H9 (cell line): ENCODE measurements at regions not wholly inside any gene's neighbourhood (a gene's known extent, or its start where the extent isn't known, plus 50 kb on each side); places are given as distances from the start of the nearest gene placed in this dataset.

Source experiments
- DNase-seq: peaks from one replicate; pipeline ENCODE4 v3.0.0-alpha.2; 2017
- H2AFZ ChIP-seq: one replicate; pipeline ENCODE4 v1.6.1; 2013; ENCODE audit warnings: mild to moderate bottlenecking, low read length, control low read depth, moderate library complexity
- H2AK5ac ChIP-seq: 2 replicates; pipeline ENCODE4 v1.6.1; 2013; ENCODE audit warnings: low read length, control low read depth, mixed read lengths; ENCODE audit not compliant: insufficient read length
- H2BK120ac ChIP-seq: one replicate; pipeline ENCODE4 v1.6.1; 2013; ENCODE audit warnings: low read depth, mild to moderate bottlenecking, low read length, control low read depth, inconsistent platforms; ENCODE audit not compliant: poor library complexity, severe bottlenecking
- H2BK12ac ChIP-seq: 2 replicates; pipeline ENCODE4 v1.6.1; 2013; ENCODE audit warnings: low read length, control low read depth, mixed read lengths, low read depth; ENCODE audit not compliant: insufficient read length
- H2BK15ac ChIP-seq: 2 replicates; pipeline ENCODE4 v1.6.1; 2013; ENCODE audit warnings: low read depth, low read length, control low read depth
- H2BK20ac ChIP-seq: one replicate; pipeline ENCODE4 v1.6.1; 2013; ENCODE audit warnings: low read depth, mild to moderate bottlenecking, low read length, control low read depth, inconsistent platforms; ENCODE audit not compliant: poor library complexity, severe bottlenecking
- H2BK5ac ChIP-seq: 2 replicates; pipeline ENCODE4 v1.6.1; 2013; ENCODE audit warnings: low read length, control low read depth, mixed read lengths; ENCODE audit not compliant: insufficient read length
- H3K14ac ChIP-seq: 2 replicates; pipeline ENCODE4 v1.6.1; 2013; ENCODE audit warnings: low read length, control low read depth; ENCODE audit not compliant: insufficient read depth
- H3K18ac ChIP-seq: 2 replicates; pipeline ENCODE4 v1.6.1; 2013; ENCODE audit warnings: low read depth, mild to moderate bottlenecking, mixed read lengths, low read length, control low read depth; ENCODE audit not compliant: insufficient read length
- H3K23ac ChIP-seq: 2 replicates; pipeline ENCODE4 v1.6.1; 2013; ENCODE audit warnings: low read length, control low read depth, mixed read lengths, low read depth; ENCODE audit not compliant: insufficient read length
- H3K23me2 ChIP-seq: 2 replicates; pipeline ENCODE4 v1.6.1; 2013; ENCODE audit warnings: low read depth, mild to moderate bottlenecking, mixed read lengths, low read length, control low read depth; ENCODE audit not compliant: insufficient read length, poor library complexity, severe bottlenecking
- H3K27ac ChIP-seq: 2 replicates; pipeline ENCODE4 v1.5.1; 2013; ENCODE audit warnings: low read length, control low read depth, mixed read lengths, low read depth; ENCODE audit not compliant: insufficient read length
- H3K27me3 ChIP-seq: 2 replicates; pipeline ENCODE4 v1.6.1; 2013; ENCODE audit warnings: low read length, control low read depth, inconsistent platforms; ENCODE audit not compliant: insufficient read depth
- H3K4ac ChIP-seq: 2 replicates; pipeline ENCODE4 v1.6.1; 2013; ENCODE audit warnings: low read depth, mild to moderate bottlenecking, control low read depth, inconsistent platforms, low read length, moderate library complexity
- H3K4me1 ChIP-seq: 2 replicates; pipeline ENCODE4 v1.6.1; 2013; ENCODE audit warnings: low read length, control low read depth, inconsistent platforms; ENCODE audit not compliant: insufficient read depth
- H3K4me2 ChIP-seq: 2 replicates; pipeline ENCODE4 v1.6.1; 2013; ENCODE audit warnings: low read length, control low read depth, mixed read lengths; ENCODE audit not compliant: insufficient read length, insufficient read depth
- H3K56ac ChIP-seq: 2 replicates; pipeline ENCODE4 v1.6.1; 2013; ENCODE audit warnings: low read depth, mild to moderate bottlenecking, mixed read lengths, low read length, control low read depth; ENCODE audit not compliant: insufficient read length
- H3K79me1 ChIP-seq: 2 replicates; pipeline ENCODE4 v1.6.1; 2013; ENCODE audit warnings: low read depth, mild to moderate bottlenecking, moderate library complexity, low read length, control low read depth, inconsistent platforms; ENCODE audit not compliant: insufficient read depth, poor library complexity, severe bottlenecking
- H3K79me2 ChIP-seq: 2 replicates; pipeline ENCODE4 v1.6.1; 2013; ENCODE audit warnings: low read length, control low read depth, inconsistent platforms; ENCODE audit not compliant: insufficient read depth
- H3K9ac ChIP-seq: 2 replicates; pipeline ENCODE4 v1.6.1; 2013; ENCODE audit warnings: low read length, control low read depth, mixed read lengths; ENCODE audit not compliant: insufficient read length; ENCODE audit errors: extremely low read depth
- H3K9me3 ChIP-seq: one replicate; pipeline ENCODE4 v1.6.1; 2013; ENCODE audit warnings: low read depth, low read length, inconsistent platforms; ENCODE audit not compliant: control insufficient read depth
- H3T11ph ChIP-seq: one replicate; pipeline ENCODE4 v1.6.1; 2013; ENCODE audit warnings: mild to moderate bottlenecking, low read length, control low read depth, inconsistent platforms
- H4K20me1 ChIP-seq: one replicate; pipeline ENCODE4 v1.6.1; 2013; ENCODE audit not compliant: control insufficient read depth, insufficient read length, insufficient read depth
- H4K5ac ChIP-seq: 2 replicates; pipeline ENCODE4 v1.6.1; 2013; ENCODE audit warnings: low read depth, mild to moderate bottlenecking, mixed read lengths, low read length, control low read depth; ENCODE audit not compliant: insufficient read length
- H4K8ac ChIP-seq: replicated peaks from 2 replicates; pipeline ENCODE4 v1.6.1; 2013; ENCODE audit warnings: low read length, control low read depth, mixed read lengths, low read depth; ENCODE audit not compliant: insufficient read length
- H4K91ac ChIP-seq: 2 replicates; pipeline ENCODE4 v1.6.1; 2013; ENCODE audit warnings: low read depth, mild to moderate bottlenecking, moderate library complexity, mixed read lengths, low read length, control low read depth; ENCODE audit not compliant: insufficient read length
- H3K27ac Mint-ChIP-seq, 3 experiments: 2 replicates in 2 of 3; 3 replicates in 1 of 3; pipeline ENCODE4 v1.8.0; 2020 to 2021; ENCODE audit warnings: mixed read lengths in 3 of 3, mild to moderate bottlenecking in 1 of 3, moderate library complexity in 1 of 3
- H3K27me3 Mint-ChIP-seq: 2 replicates; pipeline ENCODE4 v1.8.0; 2021; ENCODE audit warnings: low read depth, mild to moderate bottlenecking, moderate library complexity, mixed read lengths
- H3K36me3 Mint-ChIP-seq, 3 experiments: 2 replicates in 2 of 3; 3 replicates in 1 of 3; pipeline ENCODE4 v1.8.0; 2020 to 2021; ENCODE audit warnings: low read depth in 3 of 3, mixed read lengths in 3 of 3; ENCODE audit not compliant: insufficient read depth in 1 of 3
- H3K4me1 Mint-ChIP-seq, 2 experiments: 2 replicates each; pipeline ENCODE4 v1.8.0; 2020; ENCODE audit warnings: mixed read lengths in 2 of 2
- H3K4me3 Mint-ChIP-seq, 2 experiments: 2 replicates in 1 of 2; 3 replicates in 1 of 2; pipeline ENCODE4 v1.8.0; 2020 to 2021; ENCODE audit warnings: mild to moderate bottlenecking in 2 of 2, mixed read lengths in 2 of 2, moderate library complexity in 1 of 2
- H3K9me3 Mint-ChIP-seq, 2 experiments: 2 replicates in 1 of 2; 3 replicates in 1 of 2; pipeline ENCODE4 v1.8.0; 2020; ENCODE audit warnings: mild to moderate bottlenecking in 2 of 2, mixed read lengths in 2 of 2, moderate library complexity in 1 of 2
- WGBS: extraction: QIAGEN DNeasy Blood & Tissue Kit; methylation state at CpG from one replicate; pipeline ENCODE4 v1.1.7; 2013; ENCODE audit warnings: missing lambda C conversion rate, low lambda C conversion rate, mixed read lengths; ENCODE audit not compliant: insufficient read length; ENCODE audit errors: extremely low coverage; 5-methylcytosine and 5-hydroxymethylcytosine counted together
- TF ChIP-seq, protein P1 (sequence below): fragments of 200-600 bp; sonication (generic); conservative IDR thresholded peaks from 3 replicates; pipeline ENCODE4 v1.8.0; 2021; ENCODE audit warnings: antibody characterized with exemption, mild to moderate bottlenecking

- no peaks in the 10 kb centered on the region for H3K27me3 Mint-ChIP-seq
- peaks cover 4 to 5% of the 10 kb centered on the region in 2 experiments; a peak in 3 of 4 replicates for H3K4me1 Mint-ChIP-seq
- no peaks in the 10 kb centered on the region for H3K27me3 ChIP-seq
- H2BK5ac ChIP-seq = no peak overlapping the region
- H3K9me3 ChIP-seq = no peaks in the 10 kb centered on the region
- no peak overlapping the region for H4K5ac ChIP-seq
- no peak overlapping the region for H2BK15ac ChIP-seq
- peaks cover 0 to 4% of the 10 kb centered on the region in 2 experiments; a peak in 3 of 5 replicates for H3K9me3 Mint-ChIP-seq
- TF ChIP-seq, protein P1, sequence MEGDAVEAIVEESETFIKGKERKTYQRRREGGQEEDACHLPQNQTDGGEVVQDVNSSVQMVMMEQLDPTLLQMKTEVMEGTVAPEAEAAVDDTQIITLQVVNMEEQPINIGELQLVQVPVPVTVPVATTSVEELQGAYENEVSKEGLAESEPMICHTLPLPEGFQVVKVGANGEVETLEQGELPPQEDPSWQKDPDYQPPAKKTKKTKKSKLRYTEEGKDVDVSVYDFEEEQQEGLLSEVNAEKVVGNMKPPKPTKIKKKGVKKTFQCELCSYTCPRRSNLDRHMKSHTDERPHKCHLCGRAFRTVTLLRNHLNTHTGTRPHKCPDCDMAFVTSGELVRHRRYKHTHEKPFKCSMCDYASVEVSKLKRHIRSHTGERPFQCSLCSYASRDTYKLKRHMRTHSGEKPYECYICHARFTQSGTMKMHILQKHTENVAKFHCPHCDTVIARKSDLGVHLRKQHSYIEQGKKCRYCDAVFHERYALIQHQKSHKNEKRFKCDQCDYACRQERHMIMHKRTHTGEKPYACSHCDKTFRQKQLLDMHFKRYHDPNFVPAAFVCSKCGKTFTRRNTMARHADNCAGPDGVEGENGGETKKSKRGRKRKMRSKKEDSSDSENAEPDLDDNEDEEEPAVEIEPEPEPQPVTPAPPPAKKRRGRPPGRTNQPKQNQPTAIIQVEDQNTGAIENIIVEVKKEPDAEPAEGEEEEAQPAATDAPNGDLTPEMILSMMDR = no peak
- no peak overlapping the region for H2BK20ac ChIP-seq
- H3K27ac Mint-ChIP-seq = no peak overlapping the region
- no peaks in the 10 kb centered on the region for H3K23me2 ChIP-seq
- H3K4me3 Mint-ChIP-seq = no peak overlapping the region
- peaks cover 0 to 12% (median 4%) of the 10 kb centered on the region in 3 experiments; a peak in 4 of 7 replicates for H3K36me3 Mint-ChIP-seq
- no peaks in the 10 kb centered on the region for H4K20me1 ChIP-seq
- DNase-seq = no peak
- H4K91ac ChIP-seq = no peak overlapping the region
- no peak overlapping the region for H2BK12ac ChIP-seq
- H3K4ac ChIP-seq = no peak overlapping the region
- H4K8ac ChIP-seq = no peak overlapping the region
- no peak overlapping the region for H3K14ac ChIP-seq
- no peak overlapping the region for H3K56ac ChIP-seq
- no peak overlapping the region for H2AFZ ChIP-seq
- no peak overlapping the region for H3K27ac ChIP-seq
- peaks cover 2% of the 10 kb centered on the region; the same call in 1 of the 2 replicates for H3K79me2 ChIP-seq
- H2AK5ac ChIP-seq = no peak overlapping the region
- H3K18ac ChIP-seq = no peak overlapping the region
- H3K4me2 ChIP-seq = no peak overlapping the region
- H3K23ac ChIP-seq = no peak overlapping the region
- H3K79me1 ChIP-seq = peaks cover 8% of the 10 kb centered on the region
- H3K4me1 ChIP-seq = no peaks in the 10 kb centered on the region
- H3K9ac ChIP-seq = no peak overlapping the region
- H3T11ph ChIP-seq = no peak overlapping the region
- H2BK120ac ChIP-seq = no peak overlapping the region
- WGBS = no CpG with 5 or more reads among the region's 2 CpGs
These were observed 93.9 kb upstream of the ZNF92 start for GRCh38 chr7:65279795-65280194.
